ENCODE measurements at regions not wholly inside any gene's neighbourhood (a gene's known extent, or its start where the extent isn't known, plus 50 kb on each side); places are given as distances from the start of the nearest gene placed in this dataset.

GRCh38 chr18:61727241-61728193 lies 165.3 kb downstream of the RNF152 start:
- DNase-seq, result no peak

- DNase-seq, result no peak
Observed at GRCh38 chr18:61724532-61724931, 168.3 kb downstream of the RNF152 start.

- no peak for DNase-seq
Observed at GRCh38 chr18:61722247-61722646, 170.6 kb downstream of the RNF152 start.

GRCh38 chr18:61720496-61720895 lies 172.3 kb downstream of the RNF152 start:
- DNase-seq, result no peak

- no peak for DNase-seq
Observed at GRCh38 chr18:61719671-61720070, 173.1 kb downstream of the RNF152 start.

GRCh38 chr18:61718944-61719343 lies 173.9 kb downstream of the RNF152 start:
- no peak for DNase-seq

- DNase-seq, result no peak
Observed at GRCh38 chr18:61714421-61714820, 178.4 kb downstream of the RNF152 start.

- DNase-seq, result no peak
Observed at GRCh38 chr18:61713502-61713901, 179.3 kb downstream of the RNF152 start.

GRCh38 chr18:61710082-61710620 lies 182.7 kb downstream of the RNF152 start:
- no peak for DNase-seq

- no peak for DNase-seq
Observed at GRCh38 chr18:61706276-61706915, 186.4 kb downstream of the RNF152 start.

- DNase-seq, result no peak
Observed at GRCh38 chr18:61703508-61703907, 189.3 kb downstream of the RNF152 start.

GRCh38 chr18:61702007-61702406 lies 190.8 kb downstream of the RNF152 start:
- no peak for DNase-seq

- no peak for DNase-seq
Observed at GRCh38 chr18:61699397-61700110, 193.3 kb downstream of the RNF152 start.

- DNase-seq, result no peak
Observed at GRCh38 chr18:61697306-61697909, 195.4 kb downstream of the RNF152 start.

GRCh38 chr18:61694236-61694635 lies 198.6 kb downstream of the RNF152 start:
- no peak for DNase-seq

GRCh38 chr18:61690418-61691138 lies 202.2 kb downstream of the RNF152 start:
- DNase-seq, result no peak

GRCh38 chr18:61687317-61687716 lies 205.5 kb downstream of the RNF152 start:
- DNase-seq, result no peak

GRCh38 chr18:61683856-61684255 lies 209.0 kb downstream of the RNF152 start:
- DNase-seq, result no peak

- DNase-seq, result no peak
Observed at GRCh38 chr18:61681065-61681464, 211.7 kb downstream of the RNF152 start.

- DNase-seq, result no peak
Observed at GRCh38 chr18:61679836-61680235, 213.0 kb downstream of the RNF152 start.

- no peak for DNase-seq
Observed at GRCh38 chr18:61677435-61677970, 215.3 kb downstream of the RNF152 start.

Measured in NCI-H774 (cell line).